ENCODE measurements at regions not wholly inside any gene's neighbourhood (a gene's known extent, or its start where the extent isn't known, plus 50 kb on each side); places are given as distances from the start of the nearest gene placed in this dataset.

GRCh38 chr6:81216668-81217067 is 535.8 kb downstream of the TENT5A start:
- H3K4me3 ChIP-seq (ENCODE audit: low read depth, low read length): no peak overlapping the region
- no peak for TF ChIP-seq CTCF (IDR thresholded peaks at IDR 0.05; ENCODE audit: low read depth, low read length)
- DNase-seq (ENCODE audit: low read depth, low spot score): no peak
- in situ Hi-C loops (cut with HindIII; ENCODE audit: low sequenced_read_pairs): no loop called here

- DNase-seq (ENCODE audit: low read depth, low spot score): no peak
- H3K4me3 ChIP-seq (ENCODE audit: low read depth, low read length): no peak overlapping the region
- in situ Hi-C loops (cut with HindIII; ENCODE audit: low sequenced_read_pairs): no loop called here
- TF ChIP-seq CTCF (IDR thresholded peaks at IDR 0.05; ENCODE audit: low read depth, low read length): no peak
These were observed 537.4 kb downstream of the TENT5A start for GRCh38 chr6:81215092-81215432.

- TF ChIP-seq CTCF (IDR thresholded peaks at IDR 0.05; ENCODE audit: low read depth, low read length): no peak
- H3K4me3 ChIP-seq (ENCODE audit: low read depth, low read length): no peak overlapping the region
- in situ Hi-C loops (cut with HindIII; ENCODE audit: low sequenced_read_pairs): no loop called here
- DNase-seq (ENCODE audit: low read depth, low spot score): no peak
These were observed 537.9 kb downstream of the TENT5A start for GRCh38 chr6:81214414-81215091.

- no peak for TF ChIP-seq CTCF (IDR thresholded peaks at IDR 0.05; ENCODE audit: low read depth, low read length)
- H3K4me3 ChIP-seq (ENCODE audit: low read depth, low read length): no peak overlapping the region
- DNase-seq (ENCODE audit: low read depth, low spot score): peak; percentile 62
- in situ Hi-C loops (cut with HindIII; ENCODE audit: low sequenced_read_pairs): no loop called here
These were observed 547.8 kb downstream of the TENT5A start for GRCh38 chr6:81204731-81205130.

- no peak for DNase-seq (ENCODE audit: low read depth, low spot score)
- no peak for TF ChIP-seq CTCF (IDR thresholded peaks at IDR 0.05; ENCODE audit: low read depth, low read length)
- no peak overlapping the region for H3K4me3 ChIP-seq (ENCODE audit: low read depth, low read length)
- in situ Hi-C loops (cut with HindIII; ENCODE audit: low sequenced_read_pairs): no loop called here
These were observed 558.1 kb downstream of the TENT5A start for GRCh38 chr6:81194374-81194773.

GRCh38 chr6:81172056-81172740 is 580.3 kb downstream of the TENT5A start:
- DNase-seq (ENCODE audit: low read depth, low spot score): peak; percentile 84
- no peak overlapping the region for H3K4me3 ChIP-seq (ENCODE audit: low read depth, low read length)
- in situ Hi-C loops (cut with HindIII; ENCODE audit: low sequenced_read_pairs): no loop called here
- TF ChIP-seq CTCF (IDR thresholded peaks at IDR 0.05; ENCODE audit: low read depth, low read length): no peak
